Right lobe of liver (tissue), 4 donors: ENCODE measurements at regions not wholly inside any gene's neighbourhood (a gene's known extent, or its start where the extent isn't known, plus 50 kb on each side); places are given as distances from the start of the nearest gene placed in this dataset.

Experiments used
- CTCF ChIP-seq, 4 donors: fragments of 200-600 bp in 3 of 4; fragments of 450-650 bp in 1 of 4; IDR thresholded peaks; one replicate each; pipeline versions ENCODE4 v1.5.1 to v1.8.0; 2016 to 2022; ENCODE audit warnings: antibody characterized with exemption in 4 of 4, mild to moderate bottlenecking in 2 of 4
- POLR2A ChIP-seq: fragments of 450-650 bp; IDR thresholded peaks from one replicate; pipeline ENCODE4 v1.6.1; 2017; ENCODE audit warnings: antibody characterized with exemption, mild to moderate bottlenecking
- donor health status: DM: no; HTN: no; CAD: no.
- donor health status: DM: no; HTN: no; CAD: no.
- donor health status: DM: no; HTN: yes; CAD: no.

- TF ChIP-seq POLR2A = no peak
- TF ChIP-seq CTCF (IDR thresholded peaks at IDR 0.05) = no peak
These were observed 164.4 kb downstream of the SIM1 start for GRCh38 chr6:100300221-100300736.
